WTC11 (cell line): ENCODE measurements at regions not wholly inside any gene's neighbourhood (a gene's known extent, or its start where the extent isn't known, plus 50 kb on each side); places are given as distances from the start of the nearest gene placed in this dataset.

Source experiments
- ATAC-seq: fragments of 200-7000 bp; cut with Tn5 transposase; 2 replicates; pipeline ENCODE4 v1.10.0; 2021; ENCODE audit warnings: mild to moderate bottlenecking, moderate library complexity
- CTCF ChIA-PET: fragments of 300-600 bp; sonication (Branson Sonifier 250); formaldehyde crosslinking; loops from one replicate; lab custom pipeline; 2021; ENCODE audit warnings: antibody characterized with exemption; lab: Charles Lee
- POLR2A ChIA-PET: fragments of 350-600 bp; sonication (Branson Sonifier 250); formaldehyde crosslinking; loops from one replicate; lab custom pipeline; 2021; ENCODE audit warnings: antibody characterized with exemption; lab: Charles Lee
- DNase-seq: peaks from one replicate; pipeline ENCODE4 v3.0.0; 2021; ENCODE audit warnings: low spot score
- H3K27ac Mint-ChIP-seq: 2 replicates; pipeline ENCODE4 v1.8.0; 2021; ENCODE audit warnings: mixed read lengths
- H3K27me3 Mint-ChIP-seq: 2 replicates; pipeline ENCODE4 v1.8.0; 2021; ENCODE audit warnings: low read depth, mild to moderate bottlenecking, moderate library complexity, mixed read lengths
- H3K36me3 Mint-ChIP-seq: 2 replicates; pipeline ENCODE4 v1.8.0; 2021; ENCODE audit warnings: mixed read lengths
- H3K4me1 Mint-ChIP-seq: 2 replicates; pipeline ENCODE4 v1.8.0; 2022; ENCODE audit warnings: mixed read lengths
- H3K4me3 Mint-ChIP-seq: 2 replicates; pipeline ENCODE4 v1.8.0; 2021; ENCODE audit warnings: mild to moderate bottlenecking, moderate library complexity, mixed read lengths
- H3K9me3 Mint-ChIP-seq: 2 replicates; pipeline ENCODE4 v1.8.0; 2021; ENCODE audit warnings: mixed read lengths
- CREB1 ChIP-seq: sonication (generic); formaldehyde crosslinking; IDR thresholded peaks from 2 replicates; pipeline ENCODE4 v1.8.0; 2023; ENCODE audit warnings: mild to moderate bottlenecking, missing genetic modification reagents
- GRHL2 ChIP-seq: fragments of 250-450 bp; sonication (Bioruptor Pico); IDR thresholded peaks from 2 replicates; pipeline ENCODE4 v1.8.0; 2022; ENCODE audit warnings: mild to moderate bottlenecking, moderate library complexity; ENCODE audit not compliant: insufficient replicate concordance, severe bottlenecking
- GTF2I ChIP-seq: fragments of 250-450 bp; sonication (Bioruptor Pico); conservative IDR thresholded peaks from 2 replicates; pipeline ENCODE4 v1.4.0; 2021; ENCODE audit warnings: mild to moderate bottlenecking
- HMGA2 ChIP-seq: fragments of 250-450 bp; sonication (Bioruptor Pico); IDR thresholded peaks from 2 replicates; pipeline ENCODE4 v1.4.0; 2021; ENCODE audit warnings: mild to moderate bottlenecking, moderate library complexity
- HMGXB4 ChIP-seq: sonication (generic); formaldehyde crosslinking; IDR thresholded peaks from 2 replicates; pipeline ENCODE4 v1.8.1; 2023; ENCODE audit warnings: mild to moderate bottlenecking, moderate library complexity, missing genetic modification reagents
- IRF1 ChIP-seq: sonication (generic); formaldehyde crosslinking; IDR thresholded peaks from 2 replicates; pipeline ENCODE4 v1.8.0; 2023; ENCODE audit warnings: missing genetic modification reagents
- NFATC4 ChIP-seq: fragments of 250-450 bp; sonication (Bioruptor Pico); IDR thresholded peaks from 2 replicates; pipeline ENCODE4 v1.9.0; 2021; ENCODE audit warnings: mild to moderate bottlenecking
- NFE2L1 ChIP-seq: sonication (generic); formaldehyde crosslinking; IDR thresholded peaks from 2 replicates; pipeline ENCODE4 v1.8.1; 2023; ENCODE audit warnings: missing genetic modification reagents
- NR2C2 ChIP-seq: sonication (generic); formaldehyde crosslinking; IDR thresholded peaks from 2 replicates; pipeline ENCODE4 v1.8.0; 2022; ENCODE audit warnings: mild to moderate bottlenecking, missing genetic modification reagents
- SMAD3 ChIP-seq: sonication (generic); formaldehyde crosslinking; IDR thresholded peaks from 2 replicates; pipeline ENCODE4 v1.8.0; 2022; ENCODE audit warnings: missing genetic modification reagents, mild to moderate bottlenecking, borderline replicate concordance
- ZNF317 ChIP-seq: sonication (generic); formaldehyde crosslinking; IDR thresholded peaks from 2 replicates; pipeline ENCODE4 v1.8.1; 2023; ENCODE audit warnings: low read depth, mild to moderate bottlenecking, moderate library complexity, missing genetic modification reagents, borderline replicate concordance
- ZNF416 ChIP-seq: fragments of 250-450 bp; sonication (Bioruptor Pico); IDR thresholded peaks from 2 replicates; pipeline ENCODE4 v1.9.0; 2021; ENCODE audit warnings: mild to moderate bottlenecking, inconsistent platforms
- ZNF532 ChIP-seq: fragments of 250-450 bp; sonication (Bioruptor Pico); IDR thresholded peaks from 2 replicates; pipeline ENCODE4 v1.9.0; 2021; ENCODE audit warnings: mild to moderate bottlenecking, borderline replicate concordance
- TF ChIP-seq, protein P1 (sequence below): sonication (generic); formaldehyde crosslinking; IDR thresholded peaks from 2 replicates; pipeline ENCODE4 v1.8.1; 2022; ENCODE audit warnings: mild to moderate bottlenecking, missing genetic modification reagents, moderate library complexity, borderline replicate concordance
- TF ChIP-seq, protein P2 (sequence below): sonication (generic); formaldehyde crosslinking; IDR thresholded peaks from 2 replicates; pipeline ENCODE4 v1.8.0; 2023; ENCODE audit warnings: missing genetic modification reagents, mild to moderate bottlenecking, borderline replicate concordance
- TF ChIP-seq, protein P3 (sequence below): fragments of 250-450 bp; sonication (Bioruptor Pico); IDR thresholded peaks from 2 replicates; pipeline ENCODE4 v1.8.0; 2021; ENCODE audit warnings: mild to moderate bottlenecking

- Mint-ChIP-seq H3K27ac (peak overlapping the region; percentile 99), H3K36me3 (no peaks in the 10 kb centered on the region), H3K27me3 (peaks cover 50% of the 10 kb centered on the region), H3K9me3 (no peaks in the 10 kb centered on the region), H3K4me3 (peak overlapping the region; percentile 80), H3K4me1 (peaks cover 49% of the 10 kb centered on the region)
- no peak for TF ChIP-seq GRHL2
- no peak for TF ChIP-seq CREB1 (CRISPR knock-in tag)
- TF ChIP-seq, protein P1, sequence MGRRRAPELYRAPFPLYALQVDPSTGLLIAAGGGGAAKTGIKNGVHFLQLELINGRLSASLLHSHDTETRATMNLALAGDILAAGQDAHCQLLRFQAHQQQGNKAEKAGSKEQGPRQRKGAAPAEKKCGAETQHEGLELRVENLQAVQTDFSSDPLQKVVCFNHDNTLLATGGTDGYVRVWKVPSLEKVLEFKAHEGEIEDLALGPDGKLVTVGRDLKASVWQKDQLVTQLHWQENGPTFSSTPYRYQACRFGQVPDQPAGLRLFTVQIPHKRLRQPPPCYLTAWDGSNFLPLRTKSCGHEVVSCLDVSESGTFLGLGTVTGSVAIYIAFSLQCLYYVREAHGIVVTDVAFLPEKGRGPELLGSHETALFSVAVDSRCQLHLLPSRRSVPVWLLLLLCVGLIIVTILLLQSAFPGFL (CRISPR knock-in tag): no peak
- TF ChIP-seq HMGA2 (CRISPR knock-in tag): no peak
- no peak for TF ChIP-seq NFATC4 (CRISPR knock-in tag)
- TF ChIP-seq, protein P2, sequence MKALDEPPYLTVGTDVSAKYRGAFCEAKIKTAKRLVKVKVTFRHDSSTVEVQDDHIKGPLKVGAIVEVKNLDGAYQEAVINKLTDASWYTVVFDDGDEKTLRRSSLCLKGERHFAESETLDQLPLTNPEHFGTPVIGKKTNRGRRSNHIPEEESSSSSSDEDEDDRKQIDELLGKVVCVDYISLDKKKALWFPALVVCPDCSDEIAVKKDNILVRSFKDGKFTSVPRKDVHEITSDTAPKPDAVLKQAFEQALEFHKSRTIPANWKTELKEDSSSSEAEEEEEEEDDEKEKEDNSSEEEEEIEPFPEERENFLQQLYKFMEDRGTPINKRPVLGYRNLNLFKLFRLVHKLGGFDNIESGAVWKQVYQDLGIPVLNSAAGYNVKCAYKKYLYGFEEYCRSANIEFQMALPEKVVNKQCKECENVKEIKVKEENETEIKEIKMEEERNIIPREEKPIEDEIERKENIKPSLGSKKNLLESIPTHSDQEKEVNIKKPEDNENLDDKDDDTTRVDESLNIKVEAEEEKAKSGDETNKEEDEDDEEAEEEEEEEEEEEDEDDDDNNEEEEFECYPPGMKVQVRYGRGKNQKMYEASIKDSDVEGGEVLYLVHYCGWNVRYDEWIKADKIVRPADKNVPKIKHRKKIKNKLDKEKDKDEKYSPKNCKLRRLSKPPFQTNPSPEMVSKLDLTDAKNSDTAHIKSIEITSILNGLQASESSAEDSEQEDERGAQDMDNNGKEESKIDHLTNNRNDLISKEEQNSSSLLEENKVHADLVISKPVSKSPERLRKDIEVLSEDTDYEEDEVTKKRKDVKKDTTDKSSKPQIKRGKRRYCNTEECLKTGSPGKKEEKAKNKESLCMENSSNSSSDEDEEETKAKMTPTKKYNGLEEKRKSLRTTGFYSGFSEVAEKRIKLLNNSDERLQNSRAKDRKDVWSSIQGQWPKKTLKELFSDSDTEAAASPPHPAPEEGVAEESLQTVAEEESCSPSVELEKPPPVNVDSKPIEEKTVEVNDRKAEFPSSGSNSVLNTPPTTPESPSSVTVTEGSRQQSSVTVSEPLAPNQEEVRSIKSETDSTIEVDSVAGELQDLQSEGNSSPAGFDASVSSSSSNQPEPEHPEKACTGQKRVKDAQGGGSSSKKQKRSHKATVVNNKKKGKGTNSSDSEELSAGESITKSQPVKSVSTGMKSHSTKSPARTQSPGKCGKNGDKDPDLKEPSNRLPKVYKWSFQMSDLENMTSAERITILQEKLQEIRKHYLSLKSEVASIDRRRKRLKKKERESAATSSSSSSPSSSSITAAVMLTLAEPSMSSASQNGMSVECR (CRISPR knock-in tag): no peak
- TF ChIP-seq GTF2I (CRISPR knock-in tag): no peak
- TF ChIP-seq, protein P3, sequence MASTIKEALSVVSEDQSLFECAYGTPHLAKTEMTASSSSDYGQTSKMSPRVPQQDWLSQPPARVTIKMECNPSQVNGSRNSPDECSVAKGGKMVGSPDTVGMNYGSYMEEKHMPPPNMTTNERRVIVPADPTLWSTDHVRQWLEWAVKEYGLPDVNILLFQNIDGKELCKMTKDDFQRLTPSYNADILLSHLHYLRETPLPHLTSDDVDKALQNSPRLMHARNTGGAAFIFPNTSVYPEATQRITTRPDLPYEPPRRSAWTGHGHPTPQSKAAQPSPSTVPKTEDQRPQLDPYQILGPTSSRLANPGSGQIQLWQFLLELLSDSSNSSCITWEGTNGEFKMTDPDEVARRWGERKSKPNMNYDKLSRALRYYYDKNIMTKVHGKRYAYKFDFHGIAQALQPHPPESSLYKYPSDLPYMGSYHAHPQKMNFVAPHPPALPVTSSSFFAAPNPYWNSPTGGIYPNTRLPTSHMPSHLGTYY (CRISPR knock-in tag): no peak
- no peak for TF ChIP-seq NR2C2 (CRISPR knock-in tag)
- no peak for TF ChIP-seq NFE2L1 (CRISPR knock-in tag)
- TF ChIP-seq SMAD3 (CRISPR knock-in tag): no peak
- no peak for TF ChIP-seq HMGXB4 (CRISPR knock-in tag)
- TF ChIP-seq IRF1 (CRISPR knock-in tag): no peak
- TF ChIP-seq ZNF317 (CRISPR knock-in tag): no peak
- TF ChIP-seq ZNF532: no peak
- TF ChIP-seq ZNF416: no peak
- no peak for DNase-seq
- POLR2A ChIA-PET: interaction anchor here (1.0 to 4.5 kb wide), 8 partner anchors 20 to 252 kb away, joined by 3 to 77 read pairs (median 14); partner anchors contain the start of genes ABCA1 and SLC44A1
- no peak for ATAC-seq
- CTCF ChIA-PET: interaction anchor here (2.1 to 3.3 kb wide), 3 partner anchors 66 to 129 kb away, joined by 6 to 21 read pairs (median 12); no protein-coding TSS in a partner anchor
Observed at GRCh38 chr9:104992659-104993058, 64.7 kb upstream of the ABCA1 start.
